Ectodermal cell (in vitro differentiated cells): ENCODE measurements at regions not wholly inside any gene's neighbourhood (a gene's known extent, or its start where the extent isn't known, plus 50 kb on each side); places are given as distances from the start of the nearest gene placed in this dataset.

Experiments
- H3K27ac ChIP-seq: 2 replicates; pipeline ENCODE4 v1.7.0; 2013; ENCODE audit warnings: mild to moderate bottlenecking, low read depth, low read length; ENCODE audit not compliant: insufficient read depth, poor library complexity, severe bottlenecking
- H3K27me3 ChIP-seq: 2 replicates; pipeline ENCODE4 v1.7.0; 2013; ENCODE audit warnings: mild to moderate bottlenecking, low read length; ENCODE audit not compliant: insufficient read depth, control insufficient read depth, poor library complexity, severe bottlenecking
- H3K36me3 ChIP-seq: one replicate; pipeline ENCODE4 v1.7.0; 2013; ENCODE audit warnings: low read length; ENCODE audit not compliant: control insufficient read depth, insufficient read depth
- H3K4me1 ChIP-seq: one replicate; pipeline ENCODE4 v1.7.0; 2013; ENCODE audit warnings: low read length; ENCODE audit not compliant: control insufficient read depth, insufficient read depth
- H3K4me3 ChIP-seq: 2 replicates; pipeline ENCODE4 v1.7.0; 2013; ENCODE audit warnings: low read depth, low read length, control low read depth; ENCODE audit not compliant: insufficient read depth
- H3K9me3 ChIP-seq: 2 replicates; pipeline ENCODE4 v1.7.0; 2013; ENCODE audit warnings: mild to moderate bottlenecking, low read length, moderate library complexity; ENCODE audit not compliant: control insufficient read depth
- WGBS, 2 experiments: methylation state at CpG; one replicate each; pipeline ENCODE4 v1.1.7; 2013; ENCODE audit warnings: missing lambda C conversion rate in 2 of 2; 5-methylcytosine and 5-hydroxymethylcytosine counted together

DNA sequence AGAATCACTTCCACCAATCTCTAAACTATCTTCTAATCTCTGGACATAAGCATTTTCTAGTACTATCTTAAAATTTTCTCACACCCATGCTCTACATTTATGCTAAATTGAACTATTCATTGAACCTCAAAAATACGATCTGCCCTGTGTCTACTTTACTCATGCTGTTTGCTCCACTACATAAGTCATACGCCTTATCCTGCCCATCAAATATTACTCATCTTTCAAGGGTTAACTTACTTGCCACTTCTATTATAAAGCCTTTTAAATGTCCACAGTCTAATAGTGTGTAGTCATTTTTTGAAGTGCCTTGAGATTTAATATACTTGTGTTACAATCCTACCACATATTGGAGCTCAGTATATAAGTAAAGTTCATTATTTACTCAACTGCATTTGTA, 727.7 kb upstream of the SLIT2 start:
- H3K4me3 ChIP-seq: no peak overlapping the region
- no peaks in the 10 kb centered on the region for H3K9me3 ChIP-seq
- 93 to 98% methylated on average over 2 of the region's 2 CpGs for WGBS, 2 experiments
- no peaks in the 10 kb centered on the region for H3K4me1 ChIP-seq
- no peaks in the 10 kb centered on the region for H3K36me3 ChIP-seq
- H3K27me3 ChIP-seq: no peaks in the 10 kb centered on the region
- no peak overlapping the region for H3K27ac ChIP-seq

DNA sequence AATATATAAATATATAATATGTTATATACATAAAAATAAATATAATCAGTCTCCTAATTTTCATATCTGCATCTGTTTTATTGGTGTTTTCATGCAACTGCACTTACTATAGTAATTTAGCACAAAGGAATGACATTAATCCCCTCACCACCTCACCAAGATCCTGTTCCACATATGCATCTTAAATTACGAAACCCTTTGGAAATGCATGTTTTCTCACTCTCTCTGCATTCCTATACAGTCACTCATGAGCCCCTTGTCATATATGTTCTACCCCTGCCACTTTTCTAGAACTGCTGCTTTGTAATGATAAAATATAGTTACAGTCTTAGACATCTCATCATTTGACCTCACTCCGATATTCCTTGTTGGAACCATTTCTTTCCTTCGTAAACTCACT, 728.7 kb upstream of the SLIT2 start:
- H3K4me3 ChIP-seq: no peak overlapping the region
- H3K27me3 ChIP-seq: no peaks in the 10 kb centered on the region
- WGBS, 2 experiments: 93 to 97% methylated on average over 3 of the region's 3 CpGs
- H3K36me3 ChIP-seq: no peaks in the 10 kb centered on the region
- H3K9me3 ChIP-seq: no peaks in the 10 kb centered on the region
- H3K27ac ChIP-seq: no peak overlapping the region
- no peaks in the 10 kb centered on the region for H3K4me1 ChIP-seq

DNA sequence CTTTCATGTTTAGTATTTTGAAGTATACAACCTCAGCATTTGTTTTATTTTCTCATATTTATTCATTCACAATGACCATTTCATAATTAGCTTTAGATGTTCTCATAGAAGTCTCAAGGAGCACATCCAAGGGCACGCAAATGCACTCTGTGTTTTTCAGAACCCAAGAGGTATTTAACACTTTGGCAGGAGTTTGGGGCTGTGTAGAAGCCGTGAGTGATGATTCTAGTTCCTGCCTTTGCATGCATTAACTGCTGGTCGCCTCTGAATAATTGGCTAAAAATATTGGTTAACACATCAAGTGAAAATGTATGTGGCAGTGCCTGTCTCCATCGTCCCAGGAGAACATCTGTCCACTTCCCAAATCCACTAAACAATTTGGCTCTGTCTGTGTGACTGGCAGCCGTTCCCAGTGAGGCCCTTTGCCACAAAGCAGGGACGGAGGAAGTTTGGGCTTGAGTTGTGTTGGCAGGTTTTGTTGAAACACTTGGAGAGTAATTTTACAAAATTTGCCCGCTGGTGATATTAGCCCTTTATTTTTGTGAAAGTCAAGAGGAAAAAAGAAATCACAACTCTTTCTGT, 730.7 kb upstream of the SLIT2 start:
- no peak overlapping the region for H3K4me3 ChIP-seq
- no peaks in the 10 kb centered on the region for H3K27me3 ChIP-seq
- H3K36me3 ChIP-seq: no peaks in the 10 kb centered on the region
- 89 to 95% methylated on average over 6 to 7 of the region's 7 CpGs for WGBS, 2 experiments
- H3K4me1 ChIP-seq: no peaks in the 10 kb centered on the region
- H3K27ac ChIP-seq: no peak overlapping the region
- no peaks in the 10 kb centered on the region for H3K9me3 ChIP-seq

DNA sequence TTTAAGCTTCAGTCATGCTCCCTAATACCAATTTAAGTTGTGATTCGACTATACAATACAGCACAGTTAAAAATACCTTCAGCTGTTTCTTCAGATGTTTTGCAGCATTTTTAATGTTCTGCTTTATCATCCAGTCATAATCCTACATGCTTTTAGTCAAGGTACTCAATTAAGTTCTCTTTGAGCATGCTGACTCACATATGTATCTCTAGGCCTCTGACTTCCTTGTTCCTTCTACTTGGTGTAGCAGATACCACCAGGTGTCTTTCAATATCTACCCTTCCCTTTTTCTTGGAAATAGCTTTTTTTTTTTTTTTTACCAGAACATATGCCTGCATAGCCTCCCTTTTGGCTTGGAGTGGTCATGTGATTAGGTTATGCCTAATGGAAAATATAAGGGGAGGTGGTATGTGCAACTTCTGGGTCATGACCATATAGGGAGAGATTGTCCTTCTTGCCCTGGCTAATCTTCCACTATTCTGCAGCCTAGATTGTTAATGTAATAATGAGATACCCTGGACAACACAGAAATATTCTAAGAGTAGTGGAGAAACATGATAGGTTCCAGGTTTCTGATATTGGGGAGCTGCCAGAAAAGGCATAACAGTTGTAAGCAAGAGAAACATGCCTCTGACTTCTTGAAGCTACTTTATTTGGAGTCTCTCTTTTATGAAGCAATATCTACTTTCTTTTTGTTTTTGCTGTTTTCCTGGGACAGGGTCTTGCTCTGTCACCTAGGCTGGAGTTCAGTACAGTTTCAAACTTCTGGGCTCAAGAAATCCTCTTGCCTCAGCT, 737.2 kb upstream of the SLIT2 start:
- H3K27ac ChIP-seq: no peak overlapping the region
- H3K27me3 ChIP-seq: no peaks in the 10 kb centered on the region
- H3K4me3 ChIP-seq: no peak overlapping the region
- H3K9me3 ChIP-seq: no peaks in the 10 kb centered on the region
- 85 to 94% methylated on average over 1 of the region's 1 CpG for WGBS, 2 experiments
- no peaks in the 10 kb centered on the region for H3K36me3 ChIP-seq
- no peaks in the 10 kb centered on the region for H3K4me1 ChIP-seq

DNA sequence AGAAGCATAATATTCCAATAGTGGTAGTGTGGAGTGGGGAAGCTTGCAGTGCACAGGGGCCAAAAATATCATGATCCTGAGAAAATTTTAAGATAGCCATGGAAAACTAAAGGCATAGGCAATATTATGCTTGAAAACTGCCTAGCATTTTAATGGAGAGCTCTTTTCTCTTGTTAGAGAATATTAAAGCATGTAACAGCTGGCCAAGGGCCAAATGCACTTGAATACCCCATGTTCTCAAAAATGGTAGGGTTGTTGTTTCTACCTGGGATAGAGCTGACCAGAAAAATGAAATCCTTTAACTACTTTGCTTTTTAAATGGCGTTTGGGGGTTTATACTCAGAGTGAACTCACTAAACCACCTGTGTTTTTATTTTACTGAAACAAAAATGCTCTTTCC, 739.6 kb upstream of the SLIT2 start:
- Histone ChIP-seq H3K4me3 (no peak overlapping the region), H3K4me1 (no peaks in the 10 kb centered on the region), H3K27me3 (no peaks in the 10 kb centered on the region), H3K9me3 (no peaks in the 10 kb centered on the region), H3K27ac (no peak overlapping the region), H3K36me3 (no peaks in the 10 kb centered on the region)
- 92 to 100% methylated on average over 1 of the region's 1 CpG for WGBS, 2 experiments

DNA sequence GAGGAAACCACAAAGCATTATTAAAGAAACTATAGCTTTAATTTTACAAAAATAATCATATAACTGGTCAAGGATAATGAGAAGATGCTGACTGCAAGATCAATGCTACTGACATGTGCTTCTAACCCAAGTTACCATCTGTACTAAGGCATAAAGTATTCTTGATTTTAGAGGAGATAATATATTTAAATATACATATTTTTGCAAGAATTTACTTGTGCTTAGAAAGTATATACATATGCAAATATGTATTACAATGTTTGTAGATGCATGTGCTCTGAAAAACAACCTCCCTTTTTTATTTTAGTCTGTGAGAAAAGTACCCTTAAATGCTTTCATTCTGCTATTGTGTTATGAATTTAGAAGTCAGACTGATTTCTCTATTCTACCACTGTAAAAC, 740.7 kb upstream of the SLIT2 start:
- H3K36me3 ChIP-seq: no peaks in the 10 kb centered on the region
- H3K9me3 ChIP-seq: no peaks in the 10 kb centered on the region
- H3K27ac ChIP-seq: no peak overlapping the region
- H3K4me3 ChIP-seq: no peak overlapping the region
- no peaks in the 10 kb centered on the region for H3K27me3 ChIP-seq
- no peaks in the 10 kb centered on the region for H3K4me1 ChIP-seq

DNA sequence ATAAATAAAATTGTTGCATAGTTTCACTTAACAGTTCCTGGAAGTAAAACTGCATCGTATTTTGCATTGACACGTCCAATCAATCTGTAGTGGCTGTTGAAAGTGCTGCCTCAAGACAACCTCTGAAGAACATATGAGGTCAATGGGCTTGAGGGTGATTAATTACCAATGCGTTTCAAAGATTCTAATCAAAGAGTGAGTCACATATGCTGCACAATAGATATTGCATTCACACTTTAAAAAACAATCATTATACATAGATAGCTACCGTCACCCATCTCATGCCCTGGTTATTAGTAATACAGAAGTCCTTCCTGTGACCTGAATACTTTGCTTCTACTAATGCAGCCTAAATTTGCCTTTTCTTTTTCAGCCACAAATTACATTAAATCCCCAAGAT, 743.3 kb upstream of the SLIT2 start:
- H3K9me3 ChIP-seq: no peaks in the 10 kb centered on the region
- no peaks in the 10 kb centered on the region for H3K4me1 ChIP-seq
- H3K4me3 ChIP-seq: no peak overlapping the region
- no peak overlapping the region for H3K27ac ChIP-seq
- H3K27me3 ChIP-seq: no peaks in the 10 kb centered on the region
- no peaks in the 10 kb centered on the region for H3K36me3 ChIP-seq
- WGBS, 2 experiments: 95 to 96% methylated on average over 4 of the region's 4 CpGs

DNA sequence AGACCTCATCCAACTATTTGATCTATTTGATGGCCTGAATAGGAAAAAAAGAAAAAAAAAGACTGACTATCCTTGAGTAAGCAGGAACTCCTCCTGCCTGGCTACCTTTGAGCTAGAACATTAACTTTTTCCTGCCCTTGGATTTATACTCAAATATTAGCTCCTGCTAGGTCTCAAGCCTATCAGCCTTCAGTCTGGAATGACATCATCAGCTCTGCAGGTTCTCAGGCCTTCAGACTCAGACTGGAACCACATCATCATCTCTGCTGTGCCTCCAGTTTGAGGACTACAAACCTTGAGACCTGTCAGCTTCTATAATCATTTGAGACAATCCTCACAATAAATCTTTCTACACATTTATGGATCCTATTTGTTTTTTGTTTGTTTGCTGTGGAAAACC, 754.0 kb upstream of the SLIT2 start:
- H3K4me3 ChIP-seq: no peak overlapping the region
- H3K36me3 ChIP-seq: no peaks in the 10 kb centered on the region
- no peaks in the 10 kb centered on the region for H3K9me3 ChIP-seq
- no peaks in the 10 kb centered on the region for H3K27me3 ChIP-seq
- H3K27ac ChIP-seq: no peak overlapping the region
- no peaks in the 10 kb centered on the region for H3K4me1 ChIP-seq

DNA sequence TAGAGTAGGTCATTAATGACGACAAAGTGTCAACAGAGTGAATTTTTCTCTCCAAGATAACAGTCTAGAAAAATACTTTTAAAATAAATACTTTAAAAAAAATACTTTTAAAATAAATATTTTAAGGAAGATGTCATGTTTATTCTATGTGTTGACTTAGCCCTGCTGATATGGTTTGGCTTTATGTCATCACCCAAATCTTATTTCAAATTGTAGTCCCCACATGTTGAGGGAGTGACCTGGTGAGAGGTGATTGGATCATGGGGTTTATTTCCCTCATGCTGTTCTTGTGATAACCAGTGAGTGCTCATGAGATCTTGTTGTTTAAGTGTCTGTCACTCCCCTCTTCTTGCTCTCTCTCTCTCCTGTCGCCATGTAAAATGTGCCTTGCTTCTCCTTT, 754.9 kb upstream of the SLIT2 start:
- Histone ChIP-seq H3K27ac (no peak overlapping the region), H3K4me3 (no peak overlapping the region), H3K27me3 (no peaks in the 10 kb centered on the region), H3K36me3 (no peaks in the 10 kb centered on the region), H3K9me3 (no peaks in the 10 kb centered on the region), H3K4me1 (no peaks in the 10 kb centered on the region)
- WGBS, 2 experiments: 86 to 100% methylated on average over 1 of the region's 2 CpGs

DNA sequence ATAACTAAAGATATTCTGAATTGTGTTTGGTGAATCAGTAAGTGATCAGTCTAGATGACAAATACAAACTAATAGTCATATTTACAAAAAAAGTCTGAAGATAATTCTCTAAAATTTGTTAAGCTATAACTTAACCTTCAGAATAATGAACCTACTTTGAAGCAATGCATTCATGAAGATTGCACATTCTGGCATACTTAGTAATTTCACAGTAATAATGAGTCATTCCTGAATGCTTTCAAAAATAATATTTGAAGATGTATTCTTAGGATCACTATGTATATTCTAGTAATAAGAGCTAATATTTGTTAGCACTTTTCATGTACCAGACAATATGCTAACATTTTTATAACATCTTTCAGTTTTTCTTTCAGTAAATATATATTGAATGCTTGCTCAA, 756.7 kb upstream of the SLIT2 start:
- no peaks in the 10 kb centered on the region for H3K36me3 ChIP-seq
- H3K9me3 ChIP-seq: no peaks in the 10 kb centered on the region
- H3K27me3 ChIP-seq: no peaks in the 10 kb centered on the region
- no peaks in the 10 kb centered on the region for H3K4me1 ChIP-seq
- H3K27ac ChIP-seq: no peak overlapping the region
- H3K4me3 ChIP-seq: no peak overlapping the region
